HG02884 (cell line): ENCODE measurements at regions not wholly inside any gene's neighbourhood (a gene's known extent, or its start where the extent isn't known, plus 50 kb on each side); places are given as distances from the start of the nearest gene placed in this dataset.

ENCODE experiments used
- ATAC-seq: cut with Tn5 transposase; IDR thresholded peaks from one replicate; pipeline ENCODE4 v1.9.1; 2021; ENCODE audit warnings: mild to moderate bottlenecking, moderate library complexity; ENCODE audit not compliant: unreplicated experiment

- no peak for ATAC-seq
Observed at GRCh38 chr6:82015526-82015925, 232.0 kb downstream of the IBTK start.

GRCh38 chr6:82015043-82015442, 232.5 kb downstream of the IBTK start:
- ATAC-seq: no peak

- no peak for ATAC-seq
Observed at GRCh38 chr6:82013561-82014530, 233.7 kb downstream of the IBTK start.

DNA sequence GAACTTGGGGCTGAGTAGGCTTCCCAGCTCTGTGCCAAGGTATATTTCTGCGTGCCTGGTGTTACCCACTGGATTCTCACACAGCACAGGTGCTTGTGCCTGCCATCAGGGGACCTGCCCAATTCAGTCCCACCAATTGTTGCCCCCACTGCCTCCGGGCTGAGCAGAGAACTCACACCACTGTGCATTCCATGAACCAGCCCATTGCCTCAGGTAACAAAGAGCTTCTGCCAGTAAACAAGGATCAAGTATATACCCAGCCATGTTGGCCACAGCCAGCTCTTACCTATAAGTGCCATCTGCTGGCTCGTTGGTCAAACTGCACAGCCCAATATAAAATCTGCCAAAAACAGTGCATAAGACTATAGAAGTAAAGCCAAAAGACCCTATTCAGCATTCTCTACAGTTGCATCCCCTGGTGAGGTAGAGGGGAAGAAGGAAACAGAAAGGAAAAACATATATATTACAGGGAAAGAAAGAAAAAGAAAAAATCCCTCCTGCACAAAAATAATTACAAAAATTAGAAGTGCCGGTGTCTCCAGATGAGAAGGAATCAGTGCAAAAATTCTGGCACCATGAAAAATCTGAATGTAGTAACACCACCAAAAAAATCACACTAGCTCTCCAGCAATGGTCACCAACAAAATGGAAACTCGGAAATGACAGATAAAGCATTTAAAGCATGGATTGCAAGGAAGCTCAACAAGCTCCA, 241.4 kb downstream of the IBTK start:
- ATAC-seq: peak; percentile 82

DNA sequence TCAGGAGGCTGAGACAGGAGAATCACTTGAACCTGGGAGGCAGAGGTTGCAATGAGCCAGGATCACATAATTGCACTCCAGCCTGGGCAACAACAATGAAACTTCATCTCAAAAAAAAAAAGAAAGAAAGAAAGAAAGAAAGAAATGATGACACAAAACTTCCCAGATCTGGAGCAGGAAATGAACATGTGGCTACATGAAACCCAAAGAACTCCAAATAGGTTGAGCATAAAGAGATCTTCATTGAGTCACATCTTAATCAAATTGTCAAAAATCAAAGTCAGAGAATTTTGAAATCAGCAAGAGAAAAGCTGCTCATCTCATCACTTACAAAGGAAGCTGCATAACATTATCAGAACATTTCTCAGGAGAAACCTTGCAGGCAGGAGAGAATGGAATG, 247.0 kb downstream of the IBTK start:
- ATAC-seq: no peak

GRCh38 chr6:81999826-82000225, 247.3 kb upstream of the TENT5A start:
- no peak for ATAC-seq

- no peak for ATAC-seq
Observed at GRCh38 chr6:81999270-81999669, 246.8 kb upstream of the TENT5A start.

GRCh38 chr6:81998432-81998831, 246.0 kb upstream of the TENT5A start:
- no peak for ATAC-seq

- peak; percentile 64 for ATAC-seq
Observed at GRCh38 chr6:81997090-81997926, 244.8 kb upstream of the TENT5A start.

GRCh38 chr6:81996414-81996813, 243.9 kb upstream of the TENT5A start:
- ATAC-seq: peak; percentile 65

- no peak for ATAC-seq
Observed at GRCh38 chr6:81995548-81996289, 243.2 kb upstream of the TENT5A start.

- no peak for ATAC-seq
Observed at GRCh38 chr6:81988871-81989270, 236.4 kb upstream of the TENT5A start.

- no peak for ATAC-seq
Observed at GRCh38 chr6:81988446-81988845, 236.0 kb upstream of the TENT5A start.

DNA sequence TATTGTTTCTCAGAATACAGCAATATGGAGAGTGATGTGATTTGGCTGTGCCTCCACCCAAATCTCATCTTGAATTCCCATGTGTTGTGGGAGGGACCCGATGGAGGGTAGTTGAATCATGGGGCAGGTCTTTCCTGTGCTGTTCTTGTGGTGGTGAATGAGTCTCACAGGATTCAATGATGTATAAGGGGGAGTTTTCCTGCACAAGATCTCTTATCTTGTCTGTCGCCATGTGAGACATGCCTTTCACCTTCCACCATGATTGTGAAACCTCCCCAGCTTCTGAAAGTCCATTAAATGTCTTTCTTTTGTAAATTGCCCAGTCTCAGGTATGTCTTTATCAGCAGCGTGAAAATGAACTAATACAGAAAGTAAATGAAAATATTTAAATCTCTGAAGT, 234.8 kb upstream of the TENT5A start:
- no peak for ATAC-seq

DNA sequence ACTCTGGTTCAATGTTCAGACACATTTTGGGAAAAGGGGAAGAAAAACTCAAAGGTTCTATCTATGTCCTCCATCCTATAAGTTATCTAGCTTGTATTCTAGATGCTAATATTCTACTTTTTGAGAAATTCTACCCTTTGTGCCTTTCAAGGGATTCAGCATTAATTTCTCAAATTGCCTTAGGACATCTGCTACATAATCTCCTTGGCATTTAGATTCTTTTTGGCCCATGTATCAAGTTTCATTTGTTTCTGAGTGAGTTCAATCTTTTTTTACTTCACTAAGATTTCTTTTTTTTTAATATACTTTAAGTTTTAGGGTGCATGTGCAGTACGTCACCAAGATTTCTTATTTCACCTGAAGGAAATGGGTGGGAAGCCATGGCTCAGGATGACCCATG, 232.7 kb upstream of the TENT5A start:
- ATAC-seq: no peak

DNA sequence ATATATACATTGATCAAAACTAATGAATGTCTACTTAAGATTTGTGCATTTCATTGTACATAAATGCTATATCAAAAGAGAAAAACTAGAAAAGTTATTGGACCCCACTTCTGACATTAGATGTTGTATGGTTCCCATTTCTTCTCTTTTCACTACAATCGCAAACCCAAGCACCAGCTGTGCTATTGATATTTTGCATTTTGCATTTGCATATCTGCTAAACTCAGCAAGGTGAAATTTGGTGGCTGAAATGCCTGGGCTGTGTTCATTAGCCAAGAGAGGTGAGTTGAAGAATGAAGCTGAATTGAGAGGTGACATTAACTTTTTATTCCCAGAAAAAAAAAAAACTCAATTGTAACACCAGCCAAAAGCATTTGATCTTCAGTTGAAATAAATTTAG, 232.1 kb upstream of the TENT5A start:
- no peak for ATAC-seq

- no peak for ATAC-seq
Observed at GRCh38 chr6:81981812-81982211, 229.3 kb upstream of the TENT5A start.

GRCh38 chr6:81979767-81980166, 227.3 kb upstream of the TENT5A start:
- ATAC-seq: no peak

DNA sequence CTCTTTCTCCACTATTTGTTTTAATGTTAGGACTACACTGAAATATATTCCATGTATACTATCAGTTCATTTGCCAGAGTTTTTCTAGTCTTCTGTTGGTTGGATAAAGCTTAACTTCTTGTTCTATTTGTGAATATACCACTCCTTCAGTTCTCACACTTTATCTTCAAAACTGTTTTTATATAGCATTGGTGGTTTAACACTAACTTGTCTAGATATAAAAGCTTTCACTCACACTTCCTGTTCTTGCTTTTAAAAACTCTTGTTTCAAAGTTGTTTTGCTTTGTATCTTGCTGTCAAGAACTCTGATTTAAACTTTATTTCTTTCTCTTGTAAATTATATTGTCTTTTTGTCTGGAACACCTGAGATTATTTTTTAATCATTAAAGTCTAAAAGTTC, 226.8 kb upstream of the TENT5A start:
- ATAC-seq: no peak

- no peak for ATAC-seq
Observed at GRCh38 chr6:81978230-81978629, 225.7 kb upstream of the TENT5A start.

DNA sequence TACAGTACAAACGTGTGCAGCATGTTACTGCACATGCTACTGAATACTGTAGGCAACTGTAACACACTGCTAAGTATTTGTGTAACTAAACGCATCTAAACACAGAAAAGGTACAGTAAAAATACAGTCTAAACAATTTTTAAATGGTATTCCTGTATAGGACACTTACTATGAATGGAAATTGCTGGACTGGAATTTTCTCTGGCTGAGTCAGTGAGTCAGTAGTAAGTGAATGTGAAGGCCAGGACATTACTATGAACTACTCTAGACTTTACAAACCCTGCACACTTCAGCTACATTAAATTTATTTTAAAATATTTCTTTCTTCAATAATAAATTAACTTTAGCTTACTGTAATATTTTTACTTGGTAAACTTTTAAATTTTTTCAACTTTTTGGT, 225.0 kb upstream of the TENT5A start:
- no peak for ATAC-seq
